HepG2 (cell line): ENCODE measurements at regions not wholly inside any gene's neighbourhood (a gene's known extent, or its start where the extent isn't known, plus 50 kb on each side); places are given as distances from the start of the nearest gene placed in this dataset.

Experiments used
- ATAC-seq: fragments of 200-7000 bp; cut with Tn5 transposase; 3 replicates; pipeline ENCODE4 v1.9.1; 2020; ENCODE audit warnings: mild to moderate bottlenecking, moderate library complexity
- BruUV-seq: library from RNA; stranded (reverse); fragments of 400-500 nt; replicated peaks from 2 replicates; lab custom pipeline; 2021; lab: Mats Ljungman, UMichigan
- CTCF ChIA-PET: fragments of 300-600 bp; formaldehyde crosslinking; extraction: SDS; loops from one replicate; lab custom pipeline; 2021; ENCODE audit warnings: low total read pairs, inconsistent platforms, low intra/inter-chr PET ratio; lab: Yijun Ruan, JAX
- POLR2A ChIA-PET: fragments of 350-600 bp; sonication (Branson Sonifier 250); formaldehyde crosslinking; loops from one replicate; lab custom pipeline; 2020; ENCODE audit warnings: antibody characterized with exemption, inconsistent platforms; lab: Yijun Ruan, JAX
- DNase-seq: peaks from one replicate; pipeline ENCODE4 v3.0.0-alpha.2; 2015; ENCODE audit warnings: low spot score
- FAIRE-seq: peaks from 3 replicates; lab custom pipeline; 2011; peaks lifted over from hg19 to GRCh38; lab: Jason Lieb, UNC
- H2AFZ ChIP-seq: one replicate; pipeline ENCODE4 v1.6.1; 2011; ENCODE audit warnings: low read length, inconsistent platforms
- H3K27ac ChIP-seq: fragments of 300-600 bp; 3 replicates; pipeline ENCODE4 v1.8.0; 2011; ENCODE audit warnings: mixed run types, mild to moderate bottlenecking, mixed read lengths, low read length, inconsistent platforms; ENCODE audit not compliant: insufficient read depth; ENCODE audit errors: extremely low read length
- H3K27me3 ChIP-seq, 2 experiments: fragments of 200-600 bp in 1 of 2; 2 replicates in 1 of 2; 3 replicates in 1 of 2; pipeline versions ENCODE4 v1.6.0 to v1.8.0; 2011; ENCODE audit warnings: low read length in 2 of 2, mild to moderate bottlenecking in 2 of 2, moderate library complexity in 2 of 2, inconsistent platforms in 1 of 2; ENCODE audit not compliant: insufficient read depth in 2 of 2, control insufficient read depth in 1 of 2
- H3K36me3 ChIP-seq, 2 experiments: fragments of 200-600 bp in 1 of 2; replicated peaks in 1 of 2; 2 replicates in 1 of 2; 3 replicates in 1 of 2; pipeline versions ENCODE4 v1.5.1 to v1.8.0; 2011; ENCODE audit warnings: low read length in 2 of 2, inconsistent platforms in 1 of 2; ENCODE audit not compliant: insufficient read depth in 2 of 2, control insufficient read depth in 1 of 2
- H3K4me1 ChIP-seq: 2 replicates; pipeline ENCODE4 v1.5.1; 2012; ENCODE audit warnings: low read length, inconsistent platforms; ENCODE audit not compliant: insufficient read depth
- H3K4me2 ChIP-seq: 2 replicates; pipeline ENCODE4 v1.6.0; 2011; ENCODE audit warnings: low read depth, low read length, inconsistent platforms
- H3K4me3 ChIP-seq, 3 experiments: fragments of 200-600 bp in 1 of 3; sonication (generic), shearing (Covaris generic) in 1 of 3; replicated peaks in 1 of 3; 2 replicates each; pipeline ENCODE4 v1.5.1; 2011 to 2016; ENCODE audit warnings: low read length in 3 of 3, inconsistent platforms in 2 of 3, low read depth in 2 of 3, mild to moderate bottlenecking in 2 of 3, control low read depth in 1 of 3, mixed read lengths in 1 of 3; ENCODE audit not compliant: insufficient read depth in 1 of 3
- H3K79me2 ChIP-seq: one replicate; pipeline ENCODE4 v1.6.1; 2011; ENCODE audit warnings: low read length, inconsistent platforms; ENCODE audit not compliant: insufficient read depth
- H3K9ac ChIP-seq: 2 replicates; pipeline ENCODE4 v1.6.0; 2011; ENCODE audit warnings: mild to moderate bottlenecking, low read depth, low read length, inconsistent platforms; ENCODE audit not compliant: insufficient read depth
- H3K9me3 ChIP-seq: 2 replicates; pipeline ENCODE4 v1.5.1; 2012; ENCODE audit warnings: mild to moderate bottlenecking, low read length
- H4K20me1 ChIP-seq: 2 replicates; pipeline ENCODE4 v1.6.0; 2011; ENCODE audit warnings: inconsistent platforms, mild to moderate bottlenecking, low read length, moderate library complexity; ENCODE audit not compliant: insufficient read depth
- HNF4A ChIP-seq: sonication (generic); formaldehyde crosslinking; IDR thresholded peaks from 2 replicates; pipeline ENCODE4 v1.4.0; 2020; ENCODE audit warnings: missing genetic modification reagents
- KDM6A ChIP-seq: IDR thresholded peaks from 2 replicates; pipeline ENCODE4 v1.6.1; 2016; ENCODE audit warnings: low read depth
- RCOR2 ChIP-seq: IDR thresholded peaks from 2 replicates; pipeline ENCODE4 v1.6.1; 2016; ENCODE audit warnings: missing biosample characterization, missing genetic modification reagents
- SP140L ChIP-seq: sonication (generic); formaldehyde crosslinking; IDR thresholded peaks from 2 replicates; pipeline ENCODE4 v1.4.0; 2020; ENCODE audit warnings: missing genetic modification reagents, borderline replicate concordance
- TGIF2 ChIP-seq: IDR thresholded peaks from 2 replicates; pipeline ENCODE4 v1.6.1; 2016; ENCODE audit warnings: control low read depth, missing compliant biosample characterization
- ZMYM4 ChIP-seq: sonication (generic); formaldehyde crosslinking; IDR thresholded peaks from 2 replicates; pipeline ENCODE4 v1.8.1; 2023; ENCODE audit warnings: mild to moderate bottlenecking, missing genetic modification reagents
- ZNF383 ChIP-seq: sonication (generic); formaldehyde crosslinking; IDR thresholded peaks from 2 replicates; pipeline ENCODE4 v1.4.0; 2020; ENCODE audit warnings: missing genetic modification reagents, mild to moderate bottlenecking, borderline replicate concordance
- ZNF549 ChIP-seq: sonication (generic); formaldehyde crosslinking; IDR thresholded peaks from 2 replicates; pipeline ENCODE4 v1.5.0; 2020; ENCODE audit warnings: missing genetic modification reagents
- whole genome bisulfite sequencing: methylation state at CpG from one replicate; pipeline ENCODE4 v1.1.6; 2017; ENCODE audit warnings: low lambda C conversion rate; 5-methylcytosine and 5-hydroxymethylcytosine counted together
- in situ Hi-C: cut with HindIII; loops from 2 replicates; pipeline ENCODE4 v1.10.0; 2017; ENCODE audit warnings: low pct_unique_long_range_greater_than_20kb; ENCODE audit not compliant: extremely low pct_ligation_motif_present
- intact Hi-C: fragments of 100-400 bp; cut with micrococcal nuclease; formaldehyde crosslinking; loops from one replicate; pipeline ENCODE4 v1.10.0; 2022; ENCODE audit not compliant: unreplicated experiment
- TF ChIP-seq, protein P1 (sequence below): conservative IDR thresholded peaks from 2 replicates; pipeline ENCODE4 v1.6.1; 2018; ENCODE audit warnings: missing genetic modification reagents
- TF ChIP-seq, protein P2 (sequence below): sonication (generic); formaldehyde crosslinking; IDR thresholded peaks from 2 replicates; pipeline ENCODE4 v1.4.0; 2020; ENCODE audit warnings: missing genetic modification reagents; ENCODE audit errors: not compliant biosample characterization

GRCh38 chr5:136724161-136724560 lies 358.8 kb upstream of the TRPC7 start (continued):
- TF ChIP-seq, protein P1, sequence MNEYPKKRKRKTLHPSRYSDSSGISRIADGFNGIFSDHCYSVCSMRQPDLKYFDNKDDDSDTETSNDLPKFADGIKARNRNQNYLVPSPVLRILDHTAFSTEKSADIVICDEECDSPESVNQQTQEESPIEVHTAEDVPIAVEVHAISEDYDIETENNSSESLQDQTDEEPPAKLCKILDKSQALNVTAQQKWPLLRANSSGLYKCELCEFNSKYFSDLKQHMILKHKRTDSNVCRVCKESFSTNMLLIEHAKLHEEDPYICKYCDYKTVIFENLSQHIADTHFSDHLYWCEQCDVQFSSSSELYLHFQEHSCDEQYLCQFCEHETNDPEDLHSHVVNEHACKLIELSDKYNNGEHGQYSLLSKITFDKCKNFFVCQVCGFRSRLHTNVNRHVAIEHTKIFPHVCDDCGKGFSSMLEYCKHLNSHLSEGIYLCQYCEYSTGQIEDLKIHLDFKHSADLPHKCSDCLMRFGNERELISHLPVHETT: no peak
- TF ChIP-seq, protein P2, sequence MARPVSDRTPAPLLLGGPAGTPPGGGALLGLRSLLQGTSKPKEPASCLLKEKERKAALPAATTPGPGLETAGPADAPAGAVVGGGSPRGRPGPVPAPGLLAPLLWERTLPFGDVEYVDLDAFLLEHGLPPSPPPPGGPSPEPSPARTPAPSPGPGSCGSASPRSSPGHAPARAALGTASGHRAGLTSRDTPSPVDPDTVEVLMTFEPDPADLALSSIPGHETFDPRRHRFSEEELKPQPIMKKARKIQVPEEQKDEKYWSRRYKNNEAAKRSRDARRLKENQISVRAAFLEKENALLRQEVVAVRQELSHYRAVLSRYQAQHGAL (CRISPR knock-in tag): no peak
- TF ChIP-seq SP140L (no peak), RCOR2 (no peak), KDM6A (no peak)
- TF ChIP-seq, all 625 proteins: peak for 0

DNA sequence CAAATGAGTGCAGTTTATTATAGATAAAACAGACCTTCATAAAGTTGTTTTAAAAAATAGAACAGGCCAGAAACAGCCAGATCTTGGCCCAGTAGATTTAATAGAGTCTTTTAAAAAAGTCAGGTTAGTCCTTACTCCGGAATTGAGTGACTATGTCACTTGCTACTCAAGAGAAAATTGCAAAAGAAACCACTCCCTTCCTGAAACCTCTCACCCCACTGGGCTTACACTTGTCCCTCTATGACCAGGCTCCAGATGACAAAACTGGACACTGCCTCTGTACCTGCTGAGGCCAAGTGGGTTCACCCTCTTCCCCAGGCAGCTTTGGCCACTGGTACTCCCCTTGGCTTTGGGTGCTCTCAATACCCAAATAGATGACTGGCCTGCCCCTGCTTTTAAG lies 357.2 kb upstream of the TRPC7 start:
- no peaks in the 10 kb centered on the region for H4K20me1 ChIP-seq
- no peaks in the 10 kb centered on the region for H3K79me2 ChIP-seq
- 0% methylated on average over 1 of the region's 1 CpG for WGBS
- H3K4me2 ChIP-seq: no peak overlapping the region
- CTCF ChIA-PET: no interaction called here
- H3K9ac ChIP-seq: no peak overlapping the region
- no peak for FAIRE-seq
- DNase-seq: no peak
- no peak for ATAC-seq
- H3K27ac ChIP-seq: no peak overlapping the region
- H3K36me3 ChIP-seq: no peaks in the 10 kb centered on the region
- POLR2A ChIA-PET: no interaction called here
- TF ChIP-seq ZNF549 (CRISPR knock-in tag) (no peak), TGIF2 (CRISPR knock-in tag) (no peak), ZMYM4 (no peak), ZNF383 (CRISPR knock-in tag) (no peak), HNF4A (CRISPR knock-in tag) (no peak)
- TF ChIP-seq, all 625 proteins: peak for 0
- intact Hi-C loops (no loop called here), in situ Hi-C loops (no loop called here)
- no TSS peak for BruUV-seq
- Histone ChIP-seq H3K27me3 (no peaks in the 10 kb centered on the region), H3K4me1 (no peaks in the 10 kb centered on the region), H3K9me3 (no peaks in the 10 kb centered on the region), H3K4me3 (no peak overlapping the region), H2AFZ (no peak overlapping the region)
